RWPE1 (cell line): ENCODE measurements at regions not wholly inside any gene's neighbourhood (a gene's known extent, or its start where the extent isn't known, plus 50 kb on each side); places are given as distances from the start of the nearest gene placed in this dataset.

Experiments used
- CTCF ChIA-PET: fragments of 350-600 bp; sonication (Branson Sonifier 250); formaldehyde crosslinking; extraction: SDS; loops from one replicate; lab custom pipeline; 2021; lab: Yijun Ruan, JAX
- POLR2A ChIA-PET: fragments of 400-600 bp; formaldehyde crosslinking; extraction: SDS; loops from one replicate; lab custom pipeline; 2020; ENCODE audit warnings: antibody characterized with exemption; ENCODE audit not compliant: low non-redundant PET; lab: Yijun Ruan, JAX
- DNase-seq: peaks from one replicate; pipeline ENCODE4 v3.0.0; 2012; ENCODE audit warnings: low spot score
- H3K27ac ChIP-seq: fragments of 450-650 bp; 2 replicates; pipeline ENCODE4 v1.5.1; 2017
- CTCF ChIP-seq: fragments of 450-650 bp; conservative IDR thresholded peaks from 2 replicates; pipeline ENCODE4 v1.5.1; 2017; ENCODE audit warnings: low read depth, mild to moderate bottlenecking

- no peak for DNase-seq
- ChIA-PET POLR2A (no interaction called here), CTCF (interaction anchor here (0.7 kb wide), 1 partner anchor 329 kb away, joined by 3 read pairs; no protein-coding TSS in a partner anchor)
- H3K27ac ChIP-seq = no peak overlapping the region
- no peak for TF ChIP-seq CTCF
Observed at GRCh38 chr3:117106396-117106795, 396.8 kb downstream of the TUSC7 start.

- no peak for TF ChIP-seq CTCF
- no peak overlapping the region for H3K27ac ChIP-seq
- POLR2A ChIA-PET = no interaction called here
- CTCF ChIA-PET = no interaction called here
- no peak for DNase-seq
Observed at GRCh38 chr3:117107946-117108345, 398.4 kb downstream of the TUSC7 start.

GRCh38 chr3:117109178-117109577, 399.6 kb downstream of the TUSC7 start:
- no peak overlapping the region for H3K27ac ChIP-seq
- DNase-seq = no peak
- TF ChIP-seq CTCF = no peak
- ChIA-PET CTCF (interaction anchor here (0.6 to 0.7 kb wide), 3 partner anchors 10 to 136 kb away, joined by 3 to 10 read pairs (median 3); no protein-coding TSS in a partner anchor), POLR2A (no interaction called here)

DNA sequence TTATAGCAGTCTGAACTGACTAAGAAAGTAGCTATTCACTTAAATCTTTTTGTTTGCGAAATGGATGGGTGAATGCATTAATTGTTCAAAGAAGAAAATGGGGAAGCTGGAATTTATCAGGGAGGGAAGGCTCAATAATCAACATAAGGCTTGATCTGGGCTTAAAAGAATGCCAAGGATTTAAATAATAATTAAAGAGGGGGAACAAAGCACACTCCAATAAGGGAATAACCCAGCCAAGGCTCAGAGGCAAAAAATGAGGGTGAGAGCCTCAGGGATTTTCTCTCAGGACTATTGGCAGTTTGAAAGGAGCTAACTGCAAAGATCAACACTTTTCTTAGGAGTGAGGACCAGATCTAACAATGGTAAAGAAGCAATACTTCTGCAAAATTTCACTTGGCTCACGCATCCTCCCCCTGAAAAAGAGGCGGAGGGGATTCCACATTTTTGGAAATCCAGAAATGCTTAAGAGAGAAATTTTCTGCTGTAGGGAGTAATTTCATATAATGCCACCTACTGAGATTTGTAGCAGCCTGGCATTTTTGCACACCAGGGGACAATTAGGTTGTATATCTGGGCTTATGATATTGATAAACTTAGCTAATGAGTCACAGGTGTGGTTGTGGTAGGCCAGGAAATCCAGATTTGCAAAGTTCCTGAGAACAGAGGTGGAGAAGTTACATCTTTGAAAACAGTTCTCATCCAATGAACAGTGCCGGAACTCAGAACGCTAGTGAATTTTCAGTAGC, 405.1 kb downstream of the TUSC7 start:
- CTCF ChIA-PET = no interaction called here
- no peak for TF ChIP-seq CTCF
- H3K27ac ChIP-seq = no peak overlapping the region
- DNase-seq = no peak
- POLR2A ChIA-PET = no interaction called here

DNA sequence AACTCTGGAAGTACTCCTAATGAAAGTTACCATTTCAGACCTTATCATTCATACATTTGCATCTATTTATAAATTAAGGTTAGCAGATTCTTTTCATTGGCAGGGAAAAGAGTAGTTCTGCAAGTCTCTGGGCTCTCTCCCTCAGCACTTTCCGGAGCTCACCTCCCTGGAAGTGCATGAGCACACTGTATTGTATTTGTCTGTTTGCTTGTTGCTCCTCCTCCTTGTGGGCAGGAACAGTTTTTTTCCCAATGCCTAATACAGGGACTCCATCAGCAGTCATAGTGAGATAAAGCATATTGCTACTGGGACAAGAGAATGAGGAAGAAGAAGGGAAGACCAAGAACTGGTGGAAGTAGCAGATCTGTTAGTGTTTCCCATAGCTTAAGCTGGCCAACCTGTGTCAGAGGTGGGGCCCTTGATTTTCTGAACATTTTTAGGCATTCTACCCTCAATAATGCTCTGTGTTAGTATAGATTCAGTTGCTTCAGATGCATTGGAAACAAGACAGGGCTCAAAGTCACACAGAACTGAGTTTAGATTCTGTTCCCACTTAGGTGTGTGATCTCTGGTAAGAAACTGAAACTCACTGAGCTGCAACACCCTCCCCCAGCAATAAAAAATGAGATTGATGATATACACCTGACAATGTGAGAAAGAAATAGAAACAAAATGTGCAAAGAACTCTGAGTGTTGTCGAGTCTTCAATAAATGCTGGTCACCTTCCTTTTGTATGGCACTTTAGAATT, 407.8 kb downstream of the TUSC7 start:
- ChIA-PET CTCF (no interaction called here), POLR2A (no interaction called here)
- H3K27ac ChIP-seq = no peak overlapping the region
- no peak for DNase-seq
- no peak for TF ChIP-seq CTCF

- CTCF ChIA-PET = interaction anchor here (0.7 kb wide), 1 partner anchor 12 kb away, joined by 3 read pairs; no protein-coding TSS in a partner anchor
- TF ChIP-seq CTCF = no peak
- no peak overlapping the region for H3K27ac ChIP-seq
- POLR2A ChIA-PET = no interaction called here
- no peak for DNase-seq
Observed at GRCh38 chr3:117118604-117119003, 409.0 kb downstream of the TUSC7 start.
